ENCODE measurements at regions not wholly inside any gene's neighbourhood (a gene's known extent, or its start where the extent isn't known, plus 50 kb on each side); places are given as distances from the start of the nearest gene placed in this dataset.

- Histone ChIP-seq H3K27ac (ENCODE audit: low read depth) (no peak overlapping the region), H2AFZ (no peak overlapping the region), H3K4me2 (no peak overlapping the region), H3K27me3 (ENCODE audit: insufficient read depth) (no peaks in the 10 kb centered on the region), H4K20me1 (replicated peaks; ENCODE audit: insufficient read depth) (no peaks in the 10 kb centered on the region), H3K4me3 (no peak overlapping the region), H3F3A (replicated peaks; ENCODE audit: low read depth) (no peaks in the 10 kb centered on the region), H3K4me1 (ENCODE audit: insufficient read depth) (no peaks in the 10 kb centered on the region), H3K36me3 (ENCODE audit: insufficient read depth) (no peaks in the 10 kb centered on the region), H3K79me2 (replicated peaks; ENCODE audit: insufficient read depth) (no peaks in the 10 kb centered on the region), H3K9me2 (ENCODE audit: insufficient read depth) (no peaks in the 10 kb centered on the region)
- ATAC-seq (no peak), DNase-seq (ENCODE audit: low spot score) (no peak)
- Mint-ChIP-seq H3K4me1 (no peaks in the 10 kb centered on the region), H3K36me3 (ENCODE audit: low read depth) (no peaks in the 10 kb centered on the region), H3K9me3 (no peaks in the 10 kb centered on the region), H3K4me3 (no peak overlapping the region), H3K27me3 (ENCODE audit: insufficient read depth, low read depth, poor library complexity) (no peaks in the 10 kb centered on the region), H3K27ac (no peak overlapping the region)
- TF ChIP-seq EZH2 (IDR thresholded peaks at IDR 0.05; ENCODE audit: low read depth, unreplicated experiment) (no peak), REST (IDR thresholded peaks at IDR 0.05; ENCODE audit: unreplicated experiment) (no peak), NANOG (IDR thresholded peaks at IDR 0.05; ENCODE audit: borderline replicate concordance) (no peak), STAT1 (IDR thresholded peaks at IDR 0.05; ENCODE audit: unreplicated experiment) (no peak), POLR2AphosphoS5 (IDR thresholded peaks at IDR 0.05; ENCODE audit: low read depth) (no peak), ZNF462 (CRISPR knock-in tag; IDR thresholded peaks at IDR 0.05) (no peak), JUNB (IDR thresholded peaks at IDR 0.05; ENCODE audit: unreplicated experiment) (no peak), ZNF114 (CRISPR knock-in tag; IDR thresholded peaks at IDR 0.05) (no peak), EZH2phosphoT487 (IDR thresholded peaks at IDR 0.05; ENCODE audit: unreplicated experiment) (no peak), ZNF331 (CRISPR knock-in tag; IDR thresholded peaks at IDR 0.05; ENCODE audit: low read depth) (no peak), ETS1 (IDR thresholded peaks at IDR 0.05) (no peak), CREB1 (CRISPR knock-in tag; IDR thresholded peaks at IDR 0.05; ENCODE audit: low read depth) (no peak), CTCF (conservative IDR thresholded peaks at IDR 0.05; ENCODE audit: low read depth in 2 of 2) (no peak)
These were observed 352.9 kb downstream of the DNAH5 start for GRCh38 chr5:13591621-13592020.

Data from GM23338 (cell line).